ENCODE measurements at regions not wholly inside any gene's neighbourhood (a gene's known extent, or its start where the extent isn't known, plus 50 kb on each side); places are given as distances from the start of the nearest gene placed in this dataset.

- Histone ChIP-seq H2BK12ac (ENCODE audit: low read length) (no peak overlapping the region), H3K27ac (replicated peaks; ENCODE audit: low read length) (no peak overlapping the region), H3K9me3 (replicated peaks in 1 of 2; ENCODE audit: control insufficient read depth in 2 of 2, insufficient read depth in 1 of 2, low read depth in 1 of 2, low read length in 2 of 2) (no peaks in the 10 kb centered on the region), H3K36me3 (replicated peaks in 1 of 2; ENCODE audit: control insufficient read depth in 2 of 2, insufficient read depth in 2 of 2, low read length in 2 of 2) (no peaks in the 10 kb centered on the region), H3K79me1 (ENCODE audit: low read depth, low read length) (no peaks in the 10 kb centered on the region), H4K91ac (ENCODE audit: low read depth, low read length, poor library complexity) (no peak overlapping the region), H3K9ac (ENCODE audit: low read depth, low read length, poor library complexity) (no peak overlapping the region), H3K4me2 (ENCODE audit: insufficient read depth, low read length, poor library complexity, severe bottlenecking) (no peak overlapping the region), H3K4ac (ENCODE audit: low read length) (no peak overlapping the region), H3K14ac (ENCODE audit: low read length) (no peak overlapping the region), H3K27me3 (ENCODE audit: control insufficient read depth in 3 of 3, insufficient read depth in 3 of 3, low read depth in 1 of 3, low read length in 3 of 3) (peaks cover 0 to 42% (median 0%) of the 10 kb centered on the region in 3 experiments), H4K8ac (ENCODE audit: low read depth, low read length) (no peak overlapping the region), H3K18ac (ENCODE audit: low read length) (no peak overlapping the region), H2BK5ac (ENCODE audit: low read length) (no peak overlapping the region), H2AK5ac (ENCODE audit: low read depth, low read length) (no peak overlapping the region), H3K23ac (ENCODE audit: low read depth, low read length, poor library complexity) (no peak overlapping the region), H3K4me3 (ENCODE audit: low read length in 2 of 2) (no peak overlapping the region), H2BK15ac (ENCODE audit: low read length) (no peak overlapping the region), H2AFZ (ENCODE audit: low read length) (no peak overlapping the region), H2BK120ac (ENCODE audit: low read depth, low read length) (no peak overlapping the region), H3K4me1 (ENCODE audit: control insufficient read depth in 2 of 2, insufficient read depth in 1 of 2, low read depth in 1 of 2, low read length in 2 of 2) (no peaks in the 10 kb centered on the region)
- no CpG with 5 or more reads among the region's 8 CpGs for WGBS, 2 donors (ENCODE audit: extremely low coverage in 2 of 2, insufficient read length in 2 of 2, insufficient replicate concordance in 1 of 2)
- DNase-seq (ENCODE audit: low spot score): no peak
These were observed 222.0 kb upstream of the LHX5 start for GRCh38 chr12:113693693-113694092.

GRCh38 chr12:113689047-113689610, 217.5 kb upstream of the LHX5 start:
- H4K91ac ChIP-seq (ENCODE audit: low read depth, low read length, poor library complexity): no peak overlapping the region
- no peak overlapping the region for H4K8ac ChIP-seq (ENCODE audit: low read depth, low read length)
- H2BK5ac ChIP-seq (ENCODE audit: low read length): no peak overlapping the region
- H3K4me1 ChIP-seq (ENCODE audit: control insufficient read depth in 2 of 2, insufficient read depth in 1 of 2, low read depth in 1 of 2, low read length in 2 of 2): no peaks in the 10 kb centered on the region
- no peak for DNase-seq (ENCODE audit: low spot score)
- H2AFZ ChIP-seq (ENCODE audit: low read length): no peak overlapping the region
- no peak overlapping the region for H3K4me3 ChIP-seq (ENCODE audit: low read length in 2 of 2)
- no peak overlapping the region for H3K27ac ChIP-seq (replicated peaks; ENCODE audit: low read length)
- no peak overlapping the region for H3K14ac ChIP-seq (ENCODE audit: low read length)
- peaks cover 0 to 23% (median 0%) of the 10 kb centered on the region in 3 experiments for H3K27me3 ChIP-seq (ENCODE audit: control insufficient read depth in 3 of 3, insufficient read depth in 3 of 3, low read depth in 1 of 3, low read length in 3 of 3)
- H3K4ac ChIP-seq (ENCODE audit: low read length): no peak overlapping the region
- H3K23ac ChIP-seq (ENCODE audit: low read depth, low read length, poor library complexity): no peak overlapping the region
- no peak overlapping the region for H3K4me2 ChIP-seq (ENCODE audit: insufficient read depth, low read length, poor library complexity, severe bottlenecking)
- no peaks in the 10 kb centered on the region for H3K36me3 ChIP-seq (replicated peaks in 1 of 2; ENCODE audit: control insufficient read depth in 2 of 2, insufficient read depth in 2 of 2, low read length in 2 of 2)
- no peaks in the 10 kb centered on the region for H3K9me3 ChIP-seq (replicated peaks in 1 of 2; ENCODE audit: control insufficient read depth in 2 of 2, insufficient read depth in 1 of 2, low read depth in 1 of 2, low read length in 2 of 2)
- H3K79me1 ChIP-seq (ENCODE audit: low read depth, low read length): no peaks in the 10 kb centered on the region
- no CpG with 5 or more reads among the region's 9 CpGs for WGBS, 2 donors (ENCODE audit: extremely low coverage in 2 of 2, insufficient read length in 2 of 2, insufficient replicate concordance in 1 of 2)
- H3K18ac ChIP-seq (ENCODE audit: low read length): no peak overlapping the region
- H2BK12ac ChIP-seq (ENCODE audit: low read length): no peak overlapping the region
- no peak overlapping the region for H2BK120ac ChIP-seq (ENCODE audit: low read depth, low read length)
- no peak overlapping the region for H2BK15ac ChIP-seq (ENCODE audit: low read length)
- no peak overlapping the region for H2AK5ac ChIP-seq (ENCODE audit: low read depth, low read length)
- no peak overlapping the region for H3K9ac ChIP-seq (ENCODE audit: low read depth, low read length, poor library complexity)

GRCh38 chr12:113688313-113688712, 216.6 kb upstream of the LHX5 start:
- Histone ChIP-seq H3K4me2 (ENCODE audit: insufficient read depth, low read length, poor library complexity, severe bottlenecking) (no peak overlapping the region), H3K4ac (ENCODE audit: low read length) (no peak overlapping the region), H3K9me3 (replicated peaks in 1 of 2; ENCODE audit: control insufficient read depth in 2 of 2, insufficient read depth in 1 of 2, low read depth in 1 of 2, low read length in 2 of 2) (no peaks in the 10 kb centered on the region), H3K4me1 (ENCODE audit: control insufficient read depth in 2 of 2, insufficient read depth in 1 of 2, low read depth in 1 of 2, low read length in 2 of 2) (peaks cover 0 to 3% of the 10 kb centered on the region in 2 donors), H2AK5ac (ENCODE audit: low read depth, low read length) (no peak overlapping the region), H3K79me1 (ENCODE audit: low read depth, low read length) (no peaks in the 10 kb centered on the region), H4K8ac (ENCODE audit: low read depth, low read length) (no peak overlapping the region), H2BK5ac (ENCODE audit: low read length) (no peak overlapping the region), H2AFZ (ENCODE audit: low read length) (no peak overlapping the region), H3K14ac (ENCODE audit: low read length) (no peak overlapping the region), H3K27me3 (ENCODE audit: control insufficient read depth in 3 of 3, insufficient read depth in 3 of 3, low read depth in 1 of 3, low read length in 3 of 3) (peaks cover 0 to 18% (median 0%) of the 10 kb centered on the region in 3 experiments), H2BK15ac (ENCODE audit: low read length) (no peak overlapping the region), H3K18ac (ENCODE audit: low read length) (no peak overlapping the region), H3K23ac (ENCODE audit: low read depth, low read length, poor library complexity) (no peak overlapping the region), H2BK12ac (ENCODE audit: low read length) (no peak overlapping the region), H3K4me3 (ENCODE audit: low read length in 2 of 2) (no peak overlapping the region), H4K91ac (ENCODE audit: low read depth, low read length, poor library complexity) (no peak overlapping the region), H3K27ac (replicated peaks; ENCODE audit: low read length) (no peak overlapping the region), H3K9ac (ENCODE audit: low read depth, low read length, poor library complexity) (no peak overlapping the region), H3K36me3 (replicated peaks in 1 of 2; ENCODE audit: control insufficient read depth in 2 of 2, insufficient read depth in 2 of 2, low read length in 2 of 2) (no peaks in the 10 kb centered on the region), H2BK120ac (ENCODE audit: low read depth, low read length) (no peak overlapping the region)
- no CpG with 5 or more reads among the region's 5 CpGs for WGBS, 2 donors (ENCODE audit: extremely low coverage in 2 of 2, insufficient read length in 2 of 2, insufficient replicate concordance in 1 of 2)
- no peak for DNase-seq (ENCODE audit: low spot score)

GRCh38 chr12:113684908-113685782, 213.5 kb upstream of the LHX5 start:
- Histone ChIP-seq H3K9ac (ENCODE audit: low read depth, low read length, poor library complexity) (no peak overlapping the region), H3K4me1 (ENCODE audit: control insufficient read depth in 2 of 2, insufficient read depth in 1 of 2, low read depth in 1 of 2, low read length in 2 of 2) (peaks cover 0 to 3% of the 10 kb centered on the region in 2 donors), H4K91ac (ENCODE audit: low read depth, low read length, poor library complexity) (no peak overlapping the region), H3K4me2 (ENCODE audit: insufficient read depth, low read length, poor library complexity, severe bottlenecking) (no peak overlapping the region), H3K23ac (ENCODE audit: low read depth, low read length, poor library complexity) (no peak overlapping the region), H2BK120ac (ENCODE audit: low read depth, low read length) (peak overlapping the region; percentile 52), H3K9me3 (replicated peaks in 1 of 2; ENCODE audit: control insufficient read depth in 2 of 2, insufficient read depth in 1 of 2, low read depth in 1 of 2, low read length in 2 of 2) (no peaks in the 10 kb centered on the region), H3K36me3 (replicated peaks in 1 of 2; ENCODE audit: control insufficient read depth in 2 of 2, insufficient read depth in 2 of 2, low read length in 2 of 2) (no peaks in the 10 kb centered on the region), H3K4me3 (ENCODE audit: low read length in 2 of 2) (no peak overlapping the region), H3K14ac (ENCODE audit: low read length) (no peak overlapping the region), H3K27me3 (ENCODE audit: control insufficient read depth in 3 of 3, insufficient read depth in 3 of 3, low read depth in 1 of 3, low read length in 3 of 3) (peaks cover 0 to 7% (median 0%) of the 10 kb centered on the region in 3 experiments), H2AK5ac (ENCODE audit: low read depth, low read length) (peak overlapping the region; percentile 33), H3K18ac (ENCODE audit: low read length) (peak overlapping the region; percentile 76), H3K27ac (replicated peaks; ENCODE audit: low read length) (no peak overlapping the region), H2BK5ac (ENCODE audit: low read length) (no peak overlapping the region), H2AFZ (ENCODE audit: low read length) (no peak overlapping the region), H2BK15ac (ENCODE audit: low read length) (peak overlapping the region; percentile 84), H2BK12ac (ENCODE audit: low read length) (no peak overlapping the region), H4K8ac (ENCODE audit: low read depth, low read length) (no peak overlapping the region), H3K4ac (ENCODE audit: low read length) (peak overlapping the region; percentile 8), H3K79me1 (ENCODE audit: low read depth, low read length) (no peaks in the 10 kb centered on the region)
- WGBS, 2 donors (ENCODE audit: extremely low coverage in 2 of 2, insufficient read length in 2 of 2, insufficient replicate concordance in 1 of 2): no CpG with 5 or more reads among the region's 20 CpGs
- DNase-seq (ENCODE audit: low spot score): no peak
